ENCODE measurements at regions not wholly inside any gene's neighbourhood (a gene's known extent, or its start where the extent isn't known, plus 50 kb on each side); places are given as distances from the start of the nearest gene placed in this dataset.

DNA sequence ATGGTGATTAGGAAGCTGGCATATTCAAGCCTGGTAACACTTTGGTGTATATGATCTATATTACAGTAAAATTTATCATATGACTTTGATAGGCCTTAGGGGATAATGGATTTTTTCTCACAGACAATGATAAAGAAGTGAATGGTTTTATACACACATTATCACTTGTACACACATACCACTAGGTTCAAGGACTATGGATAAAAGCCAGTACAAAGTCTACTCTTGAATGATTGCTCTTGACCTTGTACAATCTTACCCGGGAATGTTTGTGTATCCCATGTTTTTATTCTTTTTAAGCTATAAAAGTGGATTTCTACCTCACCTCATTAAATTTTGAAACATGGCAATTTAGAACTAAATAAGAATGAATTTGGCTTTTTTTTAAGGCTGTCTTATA lies 414.5 kb upstream of the ADAMTSL1 start:
- TF ChIP-seq, protein P1, sequence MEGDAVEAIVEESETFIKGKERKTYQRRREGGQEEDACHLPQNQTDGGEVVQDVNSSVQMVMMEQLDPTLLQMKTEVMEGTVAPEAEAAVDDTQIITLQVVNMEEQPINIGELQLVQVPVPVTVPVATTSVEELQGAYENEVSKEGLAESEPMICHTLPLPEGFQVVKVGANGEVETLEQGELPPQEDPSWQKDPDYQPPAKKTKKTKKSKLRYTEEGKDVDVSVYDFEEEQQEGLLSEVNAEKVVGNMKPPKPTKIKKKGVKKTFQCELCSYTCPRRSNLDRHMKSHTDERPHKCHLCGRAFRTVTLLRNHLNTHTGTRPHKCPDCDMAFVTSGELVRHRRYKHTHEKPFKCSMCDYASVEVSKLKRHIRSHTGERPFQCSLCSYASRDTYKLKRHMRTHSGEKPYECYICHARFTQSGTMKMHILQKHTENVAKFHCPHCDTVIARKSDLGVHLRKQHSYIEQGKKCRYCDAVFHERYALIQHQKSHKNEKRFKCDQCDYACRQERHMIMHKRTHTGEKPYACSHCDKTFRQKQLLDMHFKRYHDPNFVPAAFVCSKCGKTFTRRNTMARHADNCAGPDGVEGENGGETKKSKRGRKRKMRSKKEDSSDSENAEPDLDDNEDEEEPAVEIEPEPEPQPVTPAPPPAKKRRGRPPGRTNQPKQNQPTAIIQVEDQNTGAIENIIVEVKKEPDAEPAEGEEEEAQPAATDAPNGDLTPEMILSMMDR (IDR thresholded peaks at IDR 0.05; ENCODE audit: low read depth, low read length, poor library complexity, severe bottlenecking) = no peak
- no peak for TF ChIP-seq EZH2phosphoT487 (IDR thresholded peaks at IDR 0.05; ENCODE audit: borderline replicate concordance, low read length)

Measured in DOHH2 (cell line).